ENCODE measurements at regions not wholly inside any gene's neighbourhood (a gene's known extent, or its start where the extent isn't known, plus 50 kb on each side); places are given as distances from the start of the nearest gene placed in this dataset.

GRCh38 chr1:91120936-91121335, 99.1 kb upstream of the ZNF644 start:
- no peak for DNase-seq (ENCODE audit: low read depth)
- TF ChIP-seq CTCF (IDR thresholded peaks at IDR 0.05; ENCODE audit: low read depth, low read length) (no peak), POLR2A (IDR thresholded peaks at IDR 0.05; ENCODE audit: extremely low read depth, insufficient read length) (no peak), MAX (IDR thresholded peaks at IDR 0.05; ENCODE audit: low read depth, low read length) (no peak), MYC (IDR thresholded peaks at IDR 0.05; ENCODE audit: low read depth, low read length) (no peak)
- no peak overlapping the region for H3K4me3 ChIP-seq (ENCODE audit: low read depth, low read length)

- no peak for DNase-seq (ENCODE audit: low read depth)
- TF ChIP-seq POLR2A (IDR thresholded peaks at IDR 0.05; ENCODE audit: extremely low read depth, insufficient read length), result no peak
- TF ChIP-seq MAX (IDR thresholded peaks at IDR 0.05; ENCODE audit: low read depth, low read length), result no peak
- TF ChIP-seq CTCF (IDR thresholded peaks at IDR 0.05; ENCODE audit: low read depth, low read length), result no peak
- TF ChIP-seq MYC (IDR thresholded peaks at IDR 0.05; ENCODE audit: low read depth, low read length), result no peak
- H3K4me3 ChIP-seq (ENCODE audit: low read depth, low read length), result no peak overlapping the region
Measured at GRCh38 chr1:91120421-91120820, 98.6 kb upstream of the ZNF644 start.

GRCh38 chr1:91104712-91105111, 82.9 kb upstream of the ZNF644 start:
- TF ChIP-seq MYC (IDR thresholded peaks at IDR 0.05; ENCODE audit: low read depth, low read length) (no peak), POLR2A (IDR thresholded peaks at IDR 0.05; ENCODE audit: extremely low read depth, insufficient read length) (no peak), CTCF (IDR thresholded peaks at IDR 0.05; ENCODE audit: low read depth, low read length) (no peak), MAX (IDR thresholded peaks at IDR 0.05; ENCODE audit: low read depth, low read length) (no peak)
- no peak for DNase-seq (ENCODE audit: low read depth)
- no peak overlapping the region for H3K4me3 ChIP-seq (ENCODE audit: low read depth, low read length)

- no peak for TF ChIP-seq MAX (IDR thresholded peaks at IDR 0.05; ENCODE audit: low read depth, low read length)
- no peak for TF ChIP-seq CTCF (IDR thresholded peaks at IDR 0.05; ENCODE audit: low read depth, low read length)
- TF ChIP-seq MYC (IDR thresholded peaks at IDR 0.05; ENCODE audit: low read depth, low read length), result no peak
- no peak for TF ChIP-seq POLR2A (IDR thresholded peaks at IDR 0.05; ENCODE audit: extremely low read depth, insufficient read length)
- DNase-seq (ENCODE audit: low read depth), result no peak
- H3K4me3 ChIP-seq (ENCODE audit: low read depth, low read length), result no peak overlapping the region
Measured at GRCh38 chr1:91101328-91101727, 79.5 kb upstream of the ZNF644 start.

GRCh38 chr1:91099746-91100621, 78.1 kb upstream of the ZNF644 start:
- DNase-seq (ENCODE audit: low read depth), result no peak
- TF ChIP-seq MAX (IDR thresholded peaks at IDR 0.05; ENCODE audit: low read depth, low read length) (no peak), MYC (IDR thresholded peaks at IDR 0.05; ENCODE audit: low read depth, low read length) (no peak), CTCF (IDR thresholded peaks at IDR 0.05; ENCODE audit: low read depth, low read length) (no peak), POLR2A (IDR thresholded peaks at IDR 0.05; ENCODE audit: extremely low read depth, insufficient read length) (no peak)
- H3K4me3 ChIP-seq (ENCODE audit: low read depth, low read length), result no peak overlapping the region
